Endothelial cell of umbilical vein (primary cell): ENCODE measurements at regions not wholly inside any gene's neighbourhood (a gene's known extent, or its start where the extent isn't known, plus 50 kb on each side); places are given as distances from the start of the nearest gene placed in this dataset.

Source experiments
- BruUV-seq: library from RNA; stranded (reverse); fragments of 400-500 nt; replicated peaks from 2 replicates; lab custom pipeline; 2021; lab: Mats Ljungman, UMichigan
- CTCF ChIA-PET: fragments of 300-600, 350-600 bp; sonication (Branson Sonifier 250); formaldehyde crosslinking; loops from one replicate; lab custom pipeline; 2021; ENCODE audit warnings: antibody characterized with exemption, inconsistent platforms; lab: Charles Lee
- POLR2A ChIA-PET: fragments of 300-600, 350-600 bp; sonication (Branson Sonifier 250); formaldehyde crosslinking; loops from one replicate; lab custom pipeline; 2021; ENCODE audit warnings: antibody characterized with exemption, inconsistent platforms; lab: Charles Lee
- DNase-seq: peaks from one replicate; pipeline ENCODE4 v3.0.0-alpha.2; 2011; ENCODE audit warnings: low read depth, low spot score
- FAIRE-seq: peaks from 2 replicates; lab custom pipeline; 2011; peaks lifted over from hg19 to GRCh38; lab: Jason Lieb, UNC
- H2AFZ ChIP-seq: 2 replicates; pipeline ENCODE4 v1.6.0; 2012; ENCODE audit warnings: low read depth, low read length, control low read depth, inconsistent platforms
- H3K27ac ChIP-seq: 2 replicates; pipeline ENCODE4 v1.5.1; 2011; ENCODE audit warnings: low read depth, mild to moderate bottlenecking, control low read depth, low read length, moderate library complexity; ENCODE audit not compliant: insufficient read depth
- H3K27me3 ChIP-seq, 2 experiments: 2 replicates each; pipeline versions ENCODE4 v1.6.0 to v1.6.1; 2011; ENCODE audit warnings: low read length in 2 of 2, mixed read lengths in 1 of 2; ENCODE audit not compliant: control insufficient read depth in 2 of 2, insufficient read depth in 2 of 2
- H3K36me3 ChIP-seq, 2 experiments: 2 replicates in 1 of 2; 3 replicates in 1 of 2; pipeline ENCODE4 v1.5.1; 2011; ENCODE audit warnings: low read length in 2 of 2, mild to moderate bottlenecking in 1 of 2, moderate library complexity in 1 of 2; ENCODE audit not compliant: control insufficient read depth in 2 of 2, insufficient read depth in 2 of 2; ENCODE audit errors: extremely low read depth in 1 of 2
- H3K4me1 ChIP-seq: 3 replicates; pipeline ENCODE4 v1.5.1; 2011; ENCODE audit warnings: mild to moderate bottlenecking, low read length; ENCODE audit not compliant: control insufficient read depth, insufficient read depth; ENCODE audit errors: extremely low read depth
- H3K4me2 ChIP-seq: 2 replicates; pipeline ENCODE4 v1.6.1; 2011; ENCODE audit warnings: low read length, control low read depth, mixed read lengths; ENCODE audit not compliant: insufficient read depth
- H3K4me3 ChIP-seq, 3 experiments: fragments of 200-600 bp in 1 of 3; sonication (generic), shearing (Covaris generic) in 1 of 3; replicated peaks in 1 of 3; 2 replicates each; pipeline ENCODE4 v1.5.1; 2011 to 2016; ENCODE audit warnings: control low read depth in 3 of 3, low read length in 3 of 3, mild to moderate bottlenecking in 2 of 3, inconsistent platforms in 1 of 3, low read depth in 1 of 3, moderate library complexity in 1 of 3; ENCODE audit not compliant: insufficient read depth in 1 of 3
- H3K79me2 ChIP-seq: 2 replicates; pipeline ENCODE4 v1.6.0; 2012; ENCODE audit warnings: low read length, inconsistent platforms; ENCODE audit not compliant: control insufficient read depth, insufficient read depth
- H3K9ac ChIP-seq: replicated peaks from 2 replicates; pipeline ENCODE3; 2011; ENCODE audit warnings: low read length, control low read depth; ENCODE audit not compliant: insufficient read depth; ENCODE audit errors: extremely low read depth
- H3K9me1 ChIP-seq: replicated peaks from 3 replicates; pipeline ENCODE4 v1.6.0; 2011; ENCODE audit warnings: mild to moderate bottlenecking, low read length; ENCODE audit not compliant: control insufficient read depth, insufficient read depth; ENCODE audit errors: extremely low read depth
- H3K9me3 ChIP-seq: replicated peaks from 2 replicates; pipeline ENCODE4 v1.5.1; 2012; ENCODE audit warnings: low read length, inconsistent platforms; ENCODE audit not compliant: control insufficient read depth, insufficient read depth
- H4K20me1 ChIP-seq: replicated peaks from 2 replicates; pipeline ENCODE3; 2011; ENCODE audit warnings: mild to moderate bottlenecking, low read length; ENCODE audit not compliant: control insufficient read depth, insufficient read depth; ENCODE audit errors: extremely low read depth
- EZH2 ChIP-seq: IDR thresholded peaks from 2 replicates; pipeline ENCODE4 v1.6.1; 2012; ENCODE audit warnings: borderline replicate concordance, low read depth, mild to moderate bottlenecking, moderate library complexity, low read length, inconsistent platforms; ENCODE audit not compliant: severe bottlenecking
- FOS ChIP-seq: IDR thresholded peaks from 2 replicates; pipeline ENCODE4 v1.6.1; 2011; ENCODE audit warnings: mild to moderate bottlenecking, low read length, moderate library complexity, borderline replicate concordance; ENCODE audit not compliant: insufficient read depth
- GATA2 ChIP-seq: IDR thresholded peaks from 2 replicates; pipeline ENCODE4 v1.7.0; 2011; ENCODE audit warnings: low read depth, mild to moderate bottlenecking, moderate library complexity, mixed read lengths, low read length; ENCODE audit not compliant: insufficient read length, insufficient read depth
- JUN ChIP-seq: IDR thresholded peaks from 2 replicates; pipeline ENCODE4 v1.6.1; 2011; ENCODE audit warnings: borderline replicate concordance, low read depth; ENCODE audit not compliant: insufficient read length, insufficient read depth
- MAX ChIP-seq: IDR thresholded peaks from 2 replicates; pipeline ENCODE4 v1.6.1; 2011; ENCODE audit not compliant: insufficient read depth, insufficient read length
- dilution Hi-C: fragments of 300-500 bp; cut with MboI; formaldehyde crosslinking; loops from one replicate; pipeline ENCODE4 v1.15.0; 2019; ENCODE audit warnings: low sequenced_read_pairs; ENCODE audit not compliant: extremely low pct_ligation_motif_present
- intact Hi-C: fragments of 100-400 bp; cut with micrococcal nuclease; formaldehyde crosslinking; loops from one replicate; pipeline ENCODE4 v1.10.0; 2022
- TF ChIP-seq, protein P1 (sequence below), 2 donors: IDR thresholded peaks; 1 replicate in 1 of 2; 2 replicates in 1 of 2; pipeline ENCODE4 v1.5.1; 2011; ENCODE audit warnings: low read length in 2 of 2, mild to moderate bottlenecking in 2 of 2, moderate library complexity in 2 of 2, control low read depth in 1 of 2, inconsistent platforms in 1 of 2, low read depth in 1 of 2; ENCODE audit not compliant: insufficient read depth in 1 of 2; ENCODE audit errors: extremely low read depth in 1 of 2

DNA sequence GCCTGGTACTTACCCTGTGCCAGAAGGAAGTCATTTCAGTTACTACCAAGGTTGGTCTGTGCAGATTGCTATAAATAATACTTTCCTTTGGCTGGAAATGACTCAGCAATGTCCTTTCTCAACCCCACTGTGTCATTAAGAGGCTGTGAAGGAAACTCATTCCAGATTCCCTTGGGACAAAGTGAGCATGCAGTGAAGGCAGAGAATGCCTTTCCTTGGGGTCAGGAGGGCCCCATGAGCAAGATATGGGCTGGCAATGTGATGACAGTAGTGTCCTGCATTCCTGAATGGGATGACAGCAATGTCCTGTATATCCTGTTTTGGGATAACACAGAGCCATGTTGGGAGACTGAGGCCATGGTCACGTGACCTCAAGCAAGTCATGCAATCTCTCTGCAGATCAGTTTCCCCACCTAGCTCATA lies 213.1 kb upstream of the TMTC4 start:
- peak; percentile 95 for FAIRE-seq

More for the DNA sequence above, 213.1 kb upstream of the TMTC4 start:
- TF ChIP-seq, protein P1, sequence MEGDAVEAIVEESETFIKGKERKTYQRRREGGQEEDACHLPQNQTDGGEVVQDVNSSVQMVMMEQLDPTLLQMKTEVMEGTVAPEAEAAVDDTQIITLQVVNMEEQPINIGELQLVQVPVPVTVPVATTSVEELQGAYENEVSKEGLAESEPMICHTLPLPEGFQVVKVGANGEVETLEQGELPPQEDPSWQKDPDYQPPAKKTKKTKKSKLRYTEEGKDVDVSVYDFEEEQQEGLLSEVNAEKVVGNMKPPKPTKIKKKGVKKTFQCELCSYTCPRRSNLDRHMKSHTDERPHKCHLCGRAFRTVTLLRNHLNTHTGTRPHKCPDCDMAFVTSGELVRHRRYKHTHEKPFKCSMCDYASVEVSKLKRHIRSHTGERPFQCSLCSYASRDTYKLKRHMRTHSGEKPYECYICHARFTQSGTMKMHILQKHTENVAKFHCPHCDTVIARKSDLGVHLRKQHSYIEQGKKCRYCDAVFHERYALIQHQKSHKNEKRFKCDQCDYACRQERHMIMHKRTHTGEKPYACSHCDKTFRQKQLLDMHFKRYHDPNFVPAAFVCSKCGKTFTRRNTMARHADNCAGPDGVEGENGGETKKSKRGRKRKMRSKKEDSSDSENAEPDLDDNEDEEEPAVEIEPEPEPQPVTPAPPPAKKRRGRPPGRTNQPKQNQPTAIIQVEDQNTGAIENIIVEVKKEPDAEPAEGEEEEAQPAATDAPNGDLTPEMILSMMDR (IDR thresholded peaks at IDR 0.05; ENCODE audit: extremely low read depth in 1 of 2, insufficient read depth in 1 of 2, low read depth in 1 of 2, low read length in 2 of 2), result no peak
- TF ChIP-seq EZH2 (no peak), MAX (no peak), GATA2 (peak; percentile 52), FOS (peak; percentile 88), JUN (peak; percentile 84)
- no peak overlapping the region for H3K9ac ChIP-seq
- H3K27ac ChIP-seq, result peak overlapping the region; percentile 71
- ChIA-PET CTCF (no interaction called here), POLR2A (no interaction called here)
- intact Hi-C loops, result loop anchor here (1.0 kb wide), 2 partner anchors 12 to 602 kb away; no protein-coding TSS in a partner anchor
- dilution Hi-C loops, result no loop called here
- no peaks in the 10 kb centered on the region for H3K9me3 ChIP-seq
- H3K36me3 ChIP-seq, result no peaks in the 10 kb centered on the region
- H3K9me1 ChIP-seq, result no peaks in the 10 kb centered on the region
- H4K20me1 ChIP-seq, result no peaks in the 10 kb centered on the region
- H3K79me2 ChIP-seq, result no peaks in the 10 kb centered on the region
- H3K4me1 ChIP-seq, result peaks cover 8% of the 10 kb centered on the region
- BruUV-seq, result TSS peak; percentile 16
- no peaks in the 10 kb centered on the region for H3K27me3 ChIP-seq
- DNase-seq, result peak; percentile 86
- no peak overlapping the region for H3K4me3 ChIP-seq
- no peak overlapping the region for H2AFZ ChIP-seq
- peak overlapping the region; percentile 27 for H3K4me2 ChIP-seq
